ENCODE measurements at regions not wholly inside any gene's neighbourhood (a gene's known extent, or its start where the extent isn't known, plus 50 kb on each side); places are given as distances from the start of the nearest gene placed in this dataset.

- H3K4me3 ChIP-seq (IDR thresholded peaks at IDR 0.05; ENCODE audit: insufficient read depth, low read depth, low read length) = no peak overlapping the region
- H3K36me3 ChIP-seq (ENCODE audit: insufficient read depth) = no peaks in the 10 kb centered on the region
- no peaks in the 10 kb centered on the region for H3K79me2 ChIP-seq (ENCODE audit: insufficient read depth, low read depth)
- no peaks in the 10 kb centered on the region for H4K20me1 ChIP-seq (ENCODE audit: insufficient read depth)
- no peaks in the 10 kb centered on the region for H3K4me1 ChIP-seq (ENCODE audit: low read depth, poor library complexity, severe bottlenecking)
- no peak overlapping the region for H3K27ac ChIP-seq
- H2AFZ ChIP-seq (ENCODE audit: low read depth) = no peak overlapping the region
- H3K9ac ChIP-seq = no peak overlapping the region
- no peak for TF ChIP-seq CTCF (conservative IDR thresholded peaks at IDR 0.05; ENCODE audit: low read depth, low read length)
- H3K27me3 ChIP-seq (ENCODE audit: insufficient read depth, low read depth) = no peaks in the 10 kb centered on the region
- no peak overlapping the region for H3K4me2 ChIP-seq
These were observed 77.4 kb upstream of the USP47 start for GRCh38 chr11:11764423-11764803.

GRCh38 chr11:11763796-11764422, 77.9 kb upstream of the USP47 start:
- Histone ChIP-seq H3K27ac (no peak overlapping the region), H3K4me1 (ENCODE audit: low read depth, poor library complexity, severe bottlenecking) (no peaks in the 10 kb centered on the region), H4K20me1 (ENCODE audit: insufficient read depth) (no peaks in the 10 kb centered on the region), H3K4me3 (IDR thresholded peaks at IDR 0.05; ENCODE audit: insufficient read depth, low read depth, low read length) (no peak overlapping the region), H3K4me2 (no peak overlapping the region), H3K27me3 (ENCODE audit: insufficient read depth, low read depth) (no peaks in the 10 kb centered on the region), H3K36me3 (ENCODE audit: insufficient read depth) (no peaks in the 10 kb centered on the region), H3K79me2 (ENCODE audit: insufficient read depth, low read depth) (no peaks in the 10 kb centered on the region), H3K9ac (no peak overlapping the region), H2AFZ (ENCODE audit: low read depth) (no peak overlapping the region)
- TF ChIP-seq CTCF (conservative IDR thresholded peaks at IDR 0.05; ENCODE audit: low read depth, low read length) = no peak

DNA sequence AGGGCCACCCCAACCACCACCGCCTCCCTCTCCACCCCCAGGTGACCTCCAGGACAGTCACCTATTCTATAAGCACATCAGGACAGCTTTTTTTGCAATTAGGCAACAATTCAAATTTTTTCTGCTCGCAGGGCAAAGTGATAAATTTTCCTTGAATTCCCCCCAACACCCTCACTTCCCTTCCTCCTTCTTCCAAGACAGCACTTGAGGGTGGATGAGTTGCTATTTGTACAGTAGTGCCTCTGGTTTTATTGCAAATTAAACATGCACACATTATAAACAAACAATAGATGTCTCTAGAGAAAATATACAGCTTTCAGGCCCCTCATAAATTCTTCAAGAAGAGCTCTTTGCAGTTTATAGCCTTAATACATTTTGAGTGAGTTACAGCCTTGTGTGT, 80.9 kb upstream of the USP47 start:
- Histone ChIP-seq H3K4me1 (ENCODE audit: low read depth, poor library complexity, severe bottlenecking) (no peaks in the 10 kb centered on the region), H2AFZ (ENCODE audit: low read depth) (no peak overlapping the region), H3K79me2 (ENCODE audit: insufficient read depth, low read depth) (no peaks in the 10 kb centered on the region), H3K27me3 (ENCODE audit: insufficient read depth, low read depth) (no peaks in the 10 kb centered on the region), H3K27ac (no peak overlapping the region), H3K4me2 (no peak overlapping the region), H3K36me3 (ENCODE audit: insufficient read depth) (no peaks in the 10 kb centered on the region), H4K20me1 (ENCODE audit: insufficient read depth) (no peaks in the 10 kb centered on the region), H3K4me3 (IDR thresholded peaks at IDR 0.05; ENCODE audit: insufficient read depth, low read depth, low read length) (no peak overlapping the region), H3K9ac (no peak overlapping the region)
- no peak for TF ChIP-seq CTCF (conservative IDR thresholded peaks at IDR 0.05; ENCODE audit: low read depth, low read length)

DNA sequence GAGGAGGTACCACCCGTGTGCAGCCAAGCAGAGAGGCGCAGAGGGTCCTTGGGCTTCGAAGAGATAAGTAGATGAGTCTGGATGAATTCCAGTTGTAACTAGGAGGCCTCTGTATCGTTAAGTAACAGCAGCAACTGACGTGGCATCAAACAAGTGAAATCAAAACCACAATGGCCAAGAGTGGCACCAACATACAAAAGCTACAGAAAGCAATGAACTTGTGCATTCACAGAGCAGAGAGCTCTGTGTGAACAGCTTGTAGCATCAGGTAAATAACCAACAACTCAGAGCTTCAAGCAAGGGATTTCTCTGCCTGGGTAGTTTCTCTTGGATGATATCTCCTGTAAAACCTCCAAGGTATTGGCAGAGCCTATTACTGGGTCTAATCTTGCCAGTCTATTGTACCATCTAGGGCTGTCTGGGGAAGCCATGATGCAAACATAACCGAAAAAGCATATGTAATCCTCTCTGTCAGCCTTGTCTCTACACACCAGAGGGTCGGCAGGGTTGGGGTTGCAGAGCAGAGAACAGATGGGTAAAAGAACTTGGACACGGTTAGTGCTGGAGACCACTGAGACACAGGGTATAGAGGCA, 83.1 kb upstream of the USP47 start:
- H4K20me1 ChIP-seq (ENCODE audit: insufficient read depth) = no peaks in the 10 kb centered on the region
- no peak overlapping the region for H2AFZ ChIP-seq (ENCODE audit: low read depth)
- no peaks in the 10 kb centered on the region for H3K27me3 ChIP-seq (ENCODE audit: insufficient read depth, low read depth)
- H3K27ac ChIP-seq = no peak overlapping the region
- H3K36me3 ChIP-seq (ENCODE audit: insufficient read depth) = no peaks in the 10 kb centered on the region
- H3K4me2 ChIP-seq = no peak overlapping the region
- TF ChIP-seq CTCF (conservative IDR thresholded peaks at IDR 0.05; ENCODE audit: low read depth, low read length) = no peak
- no peak overlapping the region for H3K9ac ChIP-seq
- no peaks in the 10 kb centered on the region for H3K4me1 ChIP-seq (ENCODE audit: low read depth, poor library complexity, severe bottlenecking)
- no peaks in the 10 kb centered on the region for H3K79me2 ChIP-seq (ENCODE audit: insufficient read depth, low read depth)
- no peak overlapping the region for H3K4me3 ChIP-seq (IDR thresholded peaks at IDR 0.05; ENCODE audit: insufficient read depth, low read depth, low read length)
